OCI-LY7 (cell line): ENCODE measurements at regions not wholly inside any gene's neighbourhood (a gene's known extent, or its start where the extent isn't known, plus 50 kb on each side); places are given as distances from the start of the nearest gene placed in this dataset.

Source experiments
- CTCF ChIP-seq: fragments of 200-600 bp; sonication (generic); conservative IDR thresholded peaks from 2 replicates; pipeline ENCODE4 v1.5.1; 2014; ENCODE audit warnings: mild to moderate bottlenecking, antibody characterized with exemption, low read length, moderate library complexity, mixed read lengths
- EZH2phosphoT487 ChIP-seq: fragments of 200-600 bp; sonication (generic); IDR thresholded peaks from 2 replicates; pipeline ENCODE4 v1.6.1; 2018; ENCODE audit warnings: low read depth, borderline replicate concordance, mild to moderate bottlenecking, mixed run types, antibody characterized with exemption, low read length, moderate library complexity, mixed read lengths

DNA sequence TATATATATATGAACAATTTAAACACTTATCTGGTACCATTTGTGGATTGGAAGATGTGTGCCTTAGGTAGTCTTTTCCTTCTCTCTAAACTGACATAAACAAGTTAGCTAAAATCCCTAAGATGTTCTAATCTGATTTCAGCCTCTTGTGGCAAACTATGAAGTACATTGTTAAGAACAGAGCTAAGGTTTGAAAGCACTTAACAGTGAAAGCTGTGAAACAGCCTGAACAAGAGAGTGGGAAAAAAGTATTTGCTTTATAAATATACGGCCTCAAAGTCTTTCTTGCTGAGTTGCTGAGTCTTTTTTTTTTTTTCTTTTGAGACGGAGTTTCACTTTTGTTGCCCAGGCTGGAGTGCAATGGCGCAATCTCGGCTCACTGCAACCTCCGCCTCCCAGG lies 53.7 kb upstream of the PELI2 start:
- TF ChIP-seq CTCF (no peak), EZH2phosphoT487 (no peak)
